KBM-7 (cell line): ENCODE measurements at regions not wholly inside any gene's neighbourhood (a gene's known extent, or its start where the extent isn't known, plus 50 kb on each side); places are given as distances from the start of the nearest gene placed in this dataset.

ENCODE experiments used
- DNase-seq: peaks from one replicate; pipeline ENCODE4 v3.0.0-alpha.2; 2015
- in situ Hi-C: fragments of 300-500 bp; cut with MboI; formaldehyde crosslinking; loops from 2 replicates; pipeline ENCODE4 v1.14.3; 2020; ENCODE audit warnings: low sequenced_read_pairs, low pct_unique_long_range_greater_than_20kb, mixed read lengths

GRCh38 chr22:49015993-49016908 lies 811.4 kb downstream of the BRD1 start:
- in situ Hi-C loops, result no loop called here
- DNase-seq, result no peak

GRCh38 chr22:49015459-49015858 lies 812.2 kb downstream of the BRD1 start:
- in situ Hi-C loops, result no loop called here
- DNase-seq, result no peak

GRCh38 chr22:49014227-49015201 lies 813.2 kb downstream of the BRD1 start:
- no peak for DNase-seq
- in situ Hi-C loops, result no loop called here

- in situ Hi-C loops, result no loop called here
- DNase-seq, result no peak
Observed at GRCh38 chr22:49013707-49014106, 814.0 kb downstream of the BRD1 start.

GRCh38 chr22:49012712-49013395 lies 814.8 kb downstream of the BRD1 start:
- DNase-seq, result no peak
- in situ Hi-C loops, result no loop called here

GRCh38 chr22:49011769-49012648 lies 815.7 kb downstream of the BRD1 start:
- in situ Hi-C loops, result no loop called here
- no peak for DNase-seq

- no peak for DNase-seq
- in situ Hi-C loops, result no loop called here
Observed at GRCh38 chr22:49011379-49011768, 816.3 kb downstream of the BRD1 start.

GRCh38 chr22:49010901-49011300 lies 816.8 kb downstream of the BRD1 start:
- in situ Hi-C loops, result no loop called here
- no peak for DNase-seq

GRCh38 chr22:49010070-49010863 lies 817.4 kb downstream of the BRD1 start:
- in situ Hi-C loops, result no loop called here
- DNase-seq, result no peak

- in situ Hi-C loops, result no loop called here
- DNase-seq, result no peak
Observed at GRCh38 chr22:49009359-49010063, 818.2 kb downstream of the BRD1 start.

- DNase-seq, result no peak
- in situ Hi-C loops, result no loop called here
Observed at GRCh38 chr22:49008682-49009235, 818.9 kb downstream of the BRD1 start.

- in situ Hi-C loops, result no loop called here
- no peak for DNase-seq
Observed at GRCh38 chr22:49007013-49007653, 820.5 kb downstream of the BRD1 start.

- in situ Hi-C loops, result no loop called here
- DNase-seq, result no peak
Observed at GRCh38 chr22:49006207-49007012, 821.3 kb downstream of the BRD1 start.

GRCh38 chr22:49005557-49005956 lies 822.1 kb downstream of the BRD1 start:
- no peak for DNase-seq
- in situ Hi-C loops, result no loop called here

GRCh38 chr22:49004484-49005399 lies 822.9 kb downstream of the BRD1 start:
- in situ Hi-C loops, result no loop called here
- no peak for DNase-seq
